OCI-LY3 (cell line): ENCODE measurements at regions not wholly inside any gene's neighbourhood (a gene's known extent, or its start where the extent isn't known, plus 50 kb on each side); places are given as distances from the start of the nearest gene placed in this dataset.
A peak's percentile ranks its signal among the peaks of the same experiment; 100 is the strongest.

Experiments
- H2AFZ ChIP-seq: fragments of 200-600, 300-600 bp; shearing (Covaris generic); 2 replicates; pipeline ENCODE4 v1.6.0; 2014; ENCODE audit warnings: antibody characterized with exemption, low read depth, low read length
- H3K27ac ChIP-seq: fragments of 200-600, 300-600 bp; sonication (generic); 2 replicates; pipeline ENCODE4 v1.5.1; 2014; ENCODE audit warnings: mild to moderate bottlenecking, low read length, moderate library complexity, mixed read lengths
- H3K27me3 ChIP-seq: fragments of 200-600, 300-600 bp; sonication (generic); 2 replicates; pipeline ENCODE4 v1.6.1; 2014; ENCODE audit warnings: low read depth, low read length, mixed read lengths
- H3K36me3 ChIP-seq: fragments of 200-600, 300-600 bp; sonication (generic); replicated peaks from 2 replicates; pipeline ENCODE3; 2014; ENCODE audit warnings: low read depth, low read length, mixed read lengths
- H3K4me1 ChIP-seq: fragments of 300-600, 200-600 bp; sonication (generic); 2 replicates; pipeline ENCODE4 v1.6.1; 2014; ENCODE audit warnings: low read length, mixed read lengths
- H3K4me2 ChIP-seq: fragments of 200-600, 300-600 bp; sonication (generic); 2 replicates; pipeline ENCODE4 v1.6.1; 2014; ENCODE audit warnings: low read length, mixed read lengths
- H3K4me3 ChIP-seq: fragments of 300-600, 200-600 bp; sonication (generic); 2 replicates; pipeline ENCODE4 v1.5.1; 2014; ENCODE audit warnings: antibody characterized with exemption, mild to moderate bottlenecking, low read length, moderate library complexity
- H3K79me2 ChIP-seq: fragments of 300-600, 200-600 bp; shearing (Covaris generic); 2 replicates; pipeline ENCODE4 v1.6.1; 2014; ENCODE audit warnings: mild to moderate bottlenecking, low read length, mixed read lengths
- H3K9ac ChIP-seq: fragments of 300-600, 200-600 bp; shearing (Covaris generic); 2 replicates; pipeline ENCODE4 v1.6.0; 2014; ENCODE audit warnings: mild to moderate bottlenecking, low read length, moderate library complexity
- H3K9me3 ChIP-seq: fragments of 200-600, 300-600 bp; shearing (Covaris generic); 2 replicates; pipeline ENCODE4 v1.6.1; 2014; ENCODE audit warnings: low read length, mixed read lengths; ENCODE audit not compliant: insufficient read depth
- H4K20me1 ChIP-seq: fragments of 200-600, 300-600 bp; sonication (generic); 2 replicates; pipeline ENCODE4 v1.6.1; 2016; ENCODE audit warnings: low read length, mixed read lengths; ENCODE audit not compliant: insufficient read depth
- EZH2phosphoT487 ChIP-seq: fragments of 200-600 bp; shearing (Covaris generic); IDR thresholded peaks from 2 replicates; pipeline ENCODE4 v1.6.1; 2018; ENCODE audit warnings: antibody characterized with exemption, mixed run types, low read depth
- TF ChIP-seq, protein P1 (sequence below): fragments of 200-600, 300-600 bp; sonication (generic); IDR thresholded peaks from 2 replicates; pipeline ENCODE4 v1.5.1; 2014; ENCODE audit warnings: antibody characterized with exemption, low read length, low read depth

DNA sequence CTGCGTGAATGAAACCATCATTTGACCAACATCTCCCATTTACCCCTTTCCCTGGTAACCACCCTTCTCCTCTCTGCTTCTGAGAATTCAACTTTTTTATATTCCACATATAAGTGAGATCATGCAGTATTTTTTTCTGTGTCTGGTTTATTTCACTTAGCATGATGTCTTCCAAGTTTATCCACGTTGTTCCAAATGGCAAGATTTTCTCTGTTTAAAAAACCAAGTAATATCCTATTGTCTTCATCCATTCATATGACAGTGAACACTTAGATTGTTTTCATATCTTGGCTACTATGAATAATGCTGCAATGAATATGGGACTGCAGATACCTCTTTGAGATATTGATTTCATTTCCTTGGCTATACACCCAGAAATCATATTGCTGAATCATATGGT is 362.4 kb upstream of the SLC7A11 start:
- no peaks in the 10 kb centered on the region for H4K20me1 ChIP-seq
- H3K36me3 ChIP-seq: no peaks in the 10 kb centered on the region
- no peak for TF ChIP-seq EZH2phosphoT487
- TF ChIP-seq, protein P1, sequence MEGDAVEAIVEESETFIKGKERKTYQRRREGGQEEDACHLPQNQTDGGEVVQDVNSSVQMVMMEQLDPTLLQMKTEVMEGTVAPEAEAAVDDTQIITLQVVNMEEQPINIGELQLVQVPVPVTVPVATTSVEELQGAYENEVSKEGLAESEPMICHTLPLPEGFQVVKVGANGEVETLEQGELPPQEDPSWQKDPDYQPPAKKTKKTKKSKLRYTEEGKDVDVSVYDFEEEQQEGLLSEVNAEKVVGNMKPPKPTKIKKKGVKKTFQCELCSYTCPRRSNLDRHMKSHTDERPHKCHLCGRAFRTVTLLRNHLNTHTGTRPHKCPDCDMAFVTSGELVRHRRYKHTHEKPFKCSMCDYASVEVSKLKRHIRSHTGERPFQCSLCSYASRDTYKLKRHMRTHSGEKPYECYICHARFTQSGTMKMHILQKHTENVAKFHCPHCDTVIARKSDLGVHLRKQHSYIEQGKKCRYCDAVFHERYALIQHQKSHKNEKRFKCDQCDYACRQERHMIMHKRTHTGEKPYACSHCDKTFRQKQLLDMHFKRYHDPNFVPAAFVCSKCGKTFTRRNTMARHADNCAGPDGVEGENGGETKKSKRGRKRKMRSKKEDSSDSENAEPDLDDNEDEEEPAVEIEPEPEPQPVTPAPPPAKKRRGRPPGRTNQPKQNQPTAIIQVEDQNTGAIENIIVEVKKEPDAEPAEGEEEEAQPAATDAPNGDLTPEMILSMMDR: no peak
- no peaks in the 10 kb centered on the region for H3K27me3 ChIP-seq
- H3K9ac ChIP-seq: no peak overlapping the region
- H3K27ac ChIP-seq: no peak overlapping the region
- no peak overlapping the region for H3K4me2 ChIP-seq
- no peaks in the 10 kb centered on the region for H3K79me2 ChIP-seq
- H3K4me3 ChIP-seq: no peak overlapping the region
- H2AFZ ChIP-seq: no peak overlapping the region
- peaks cover 13% of the 10 kb centered on the region for H3K4me1 ChIP-seq
- H3K9me3 ChIP-seq: peaks cover 10% of the 10 kb centered on the region; the same call in 1 of the 2 replicates

DNA sequence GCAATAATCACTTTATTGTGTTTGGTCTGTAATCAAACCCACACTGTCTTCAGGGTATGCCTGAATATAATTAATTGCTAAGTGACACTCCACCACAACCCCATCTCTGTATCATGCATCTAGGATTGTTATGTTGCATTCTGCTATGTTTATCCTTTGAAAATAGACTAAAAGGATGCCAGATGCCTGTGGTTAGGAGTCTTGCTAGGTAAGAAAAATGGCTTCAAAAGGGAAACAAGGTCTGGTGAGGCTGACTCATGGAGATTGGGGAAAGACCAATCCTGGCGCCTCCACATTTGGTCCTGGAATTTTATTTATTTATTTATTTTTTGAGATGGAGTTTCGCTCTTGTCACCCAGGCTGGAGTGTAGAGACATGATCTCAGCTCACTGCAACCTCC is 360.5 kb upstream of the SLC7A11 start:
- H3K9me3 ChIP-seq: peaks cover 10% of the 10 kb centered on the region; the same call in 1 of the 2 replicates
- H3K4me2 ChIP-seq: no peak overlapping the region
- no peak overlapping the region for H2AFZ ChIP-seq
- H3K4me3 ChIP-seq: no peak overlapping the region
- H3K4me1 ChIP-seq: peaks cover 28% of the 10 kb centered on the region
- TF ChIP-seq, protein P1: no peak
- no peak for TF ChIP-seq EZH2phosphoT487
- H3K27ac ChIP-seq: no peak overlapping the region
- H3K9ac ChIP-seq: no peak overlapping the region
- H3K36me3 ChIP-seq: no peaks in the 10 kb centered on the region
- no peaks in the 10 kb centered on the region for H3K27me3 ChIP-seq
- no peaks in the 10 kb centered on the region for H4K20me1 ChIP-seq
- H3K79me2 ChIP-seq: no peaks in the 10 kb centered on the region

DNA sequence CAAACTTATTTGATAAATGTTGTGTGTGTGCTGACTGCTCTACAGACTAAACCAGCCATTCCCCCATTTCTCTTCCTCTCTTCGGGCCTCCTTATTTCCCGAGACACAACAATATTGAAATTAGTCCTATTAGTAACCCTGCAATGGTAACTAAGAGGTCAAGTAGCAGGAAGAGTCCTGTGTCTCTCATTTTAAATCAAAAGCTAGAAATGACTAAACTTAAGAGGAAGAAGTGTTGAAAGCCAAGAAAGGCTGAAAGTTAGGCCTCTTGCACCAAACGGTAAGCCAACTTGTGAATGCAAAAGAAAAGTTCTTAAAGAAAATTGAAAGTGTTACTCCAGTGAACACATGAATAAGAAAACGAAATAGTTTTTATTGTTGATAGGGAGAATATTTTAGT is 357.8 kb upstream of the SLC7A11 start:
- peaks cover 10% of the 10 kb centered on the region; the same call in 1 of the 2 replicates for H3K9me3 ChIP-seq
- TF ChIP-seq, protein P1: no peak
- no peak for TF ChIP-seq EZH2phosphoT487
- peaks cover 36% of the 10 kb centered on the region for H3K4me1 ChIP-seq

DNA sequence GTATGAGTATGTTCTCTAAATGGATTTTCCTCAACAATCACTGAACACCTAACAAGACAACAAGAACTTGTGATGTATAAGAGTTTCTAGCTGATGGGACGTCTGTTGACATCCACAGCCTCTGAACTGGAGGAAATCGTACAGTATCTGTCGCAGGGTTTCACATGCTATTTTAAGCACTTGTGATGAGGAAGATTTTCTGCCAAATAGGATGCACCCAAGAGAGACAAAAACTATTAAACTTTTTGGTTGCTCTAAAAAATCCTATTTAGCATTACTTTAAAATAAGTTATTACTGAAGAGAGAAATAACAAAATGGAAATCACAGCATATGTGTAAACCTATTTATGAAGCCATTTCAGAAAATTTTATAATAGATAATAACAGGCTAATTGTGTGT is 356.1 kb upstream of the SLC7A11 start:
- H2AFZ ChIP-seq: no peak overlapping the region
- H3K79me2 ChIP-seq: no peaks in the 10 kb centered on the region
- H4K20me1 ChIP-seq: no peaks in the 10 kb centered on the region
- H3K9ac ChIP-seq: no peak overlapping the region
- H3K9me3 ChIP-seq: peaks cover 10% of the 10 kb centered on the region; the same call in 1 of the 2 replicates
- H3K36me3 ChIP-seq: no peaks in the 10 kb centered on the region
- H3K27ac ChIP-seq: no peak overlapping the region
- TF ChIP-seq EZH2phosphoT487: no peak
- TF ChIP-seq, protein P1: no peak
- H3K4me2 ChIP-seq: no peak overlapping the region
- H3K27me3 ChIP-seq: no peaks in the 10 kb centered on the region
- H3K4me1 ChIP-seq: peaks cover 36% of the 10 kb centered on the region
- no peak overlapping the region for H3K4me3 ChIP-seq

More for the DNA sequence above, 357.8 kb upstream of the SLC7A11 start:
- peak overlapping the region; percentile 16; the same call in 1 of the 2 replicates for H3K9ac ChIP-seq
- H3K4me3 ChIP-seq: peak overlapping the region; percentile 15
- peak overlapping the region; percentile 51 for H3K4me2 ChIP-seq
- H3K36me3 ChIP-seq: no peaks in the 10 kb centered on the region
- no peaks in the 10 kb centered on the region for H3K27me3 ChIP-seq
- no peaks in the 10 kb centered on the region for H4K20me1 ChIP-seq
- H2AFZ ChIP-seq: peak overlapping the region; percentile 18
- H3K79me2 ChIP-seq: no peaks in the 10 kb centered on the region
- peak overlapping the region; percentile 77 for H3K27ac ChIP-seq
